CD14-positive monocyte (primary cell): ENCODE measurements at regions not wholly inside any gene's neighbourhood (a gene's known extent, or its start where the extent isn't known, plus 50 kb on each side); places are given as distances from the start of the nearest gene placed in this dataset.

Experiments
- DNase-seq, 3 donors: peaks; one replicate each; pipeline ENCODE4 v3.0.0-alpha.2; 2011 to 2022
- H2AFZ ChIP-seq: 2 replicates; pipeline ENCODE4 v1.6.0; 2012; ENCODE audit warnings: mild to moderate bottlenecking, low read depth, low read length, inconsistent platforms; ENCODE audit not compliant: insufficient read depth, poor library complexity, severe bottlenecking
- H3K27ac ChIP-seq, 2 donors: 1 replicate in 1 of 2; 2 replicates in 1 of 2; pipeline ENCODE4 v1.5.1; 2012 to 2013; ENCODE audit warnings: low read length in 2 of 2, control low read depth in 1 of 2, inconsistent platforms in 1 of 2, low read depth in 1 of 2, mild to moderate bottlenecking in 1 of 2
- H3K27me3 ChIP-seq, 2 donors: one replicate each; pipeline versions ENCODE4 v1.6.0 to v1.6.1; 2011 to 2013; ENCODE audit warnings: low read length in 2 of 2; ENCODE audit not compliant: control insufficient read depth in 2 of 2, insufficient read depth in 2 of 2
- H3K36me3 ChIP-seq, 2 donors: replicated peaks in 1 of 2; 1 replicate in 1 of 2; 2 replicates in 1 of 2; pipeline versions ENCODE4 v1.5.1 to v1.6.1; 2012 to 2013; ENCODE audit warnings: low read length in 2 of 2, control low read depth in 1 of 2, inconsistent platforms in 1 of 2, mild to moderate bottlenecking in 1 of 2; ENCODE audit not compliant: insufficient read depth in 2 of 2, control insufficient read depth in 1 of 2
- H3K4me1 ChIP-seq, 2 donors: 1 replicate in 1 of 2; 2 replicates in 1 of 2; pipeline versions ENCODE4 v1.5.1 to v1.6.1; 2012 to 2013; ENCODE audit warnings: low read length in 2 of 2, control low read depth in 1 of 2, inconsistent platforms in 1 of 2, mild to moderate bottlenecking in 1 of 2, moderate library complexity in 1 of 2; ENCODE audit not compliant: insufficient read depth in 2 of 2, control insufficient read depth in 1 of 2
- H3K4me2 ChIP-seq: replicated peaks from 2 replicates; pipeline ENCODE3; 2012; ENCODE audit warnings: low read length, moderate library complexity, mild to moderate bottlenecking; ENCODE audit not compliant: poor library complexity, severe bottlenecking; ENCODE audit errors: extremely low read depth
- H3K4me3 ChIP-seq, 3 experiments: fragments of 200-600 bp in 1 of 3; sonication (generic) in 1 of 3; replicated peaks in 1 of 3; 1 replicate in 2 of 3; 2 replicates in 1 of 3; pipeline ENCODE4 v1.5.1; 2011 to 2013; ENCODE audit warnings: low read length in 3 of 3, mild to moderate bottlenecking in 3 of 3, control low read depth in 2 of 3, low read depth in 2 of 3, inconsistent platforms in 1 of 3, moderate library complexity in 1 of 3
- H3K79me2 ChIP-seq: 2 replicates; pipeline ENCODE4 v1.6.0; 2012; ENCODE audit warnings: mild to moderate bottlenecking, control low read depth, inconsistent platforms, low read length, moderate library complexity; ENCODE audit not compliant: insufficient read depth
- H3K9ac ChIP-seq: 2 replicates; pipeline ENCODE4 v1.6.0; 2017; ENCODE audit warnings: low read length, mild to moderate bottlenecking; ENCODE audit not compliant: insufficient read depth, poor library complexity, severe bottlenecking
- H3K9me3 ChIP-seq, 2 donors: replicated peaks in 1 of 2; 1 replicate in 1 of 2; 2 replicates in 1 of 2; pipeline versions ENCODE4 v1.5.1 to v1.6.1; 2012 to 2013; ENCODE audit warnings: low read length in 2 of 2, control low read depth in 1 of 2; ENCODE audit not compliant: control insufficient read depth in 1 of 2, insufficient read depth in 1 of 2
- H4K20me1 ChIP-seq: 2 replicates; pipeline ENCODE4 v1.6.0; 2012; ENCODE audit warnings: mild to moderate bottlenecking, low read length, control low read depth, moderate library complexity; ENCODE audit not compliant: insufficient read depth
- H3K27ac Mint-ChIP-seq, 7 donors: one replicate each; pipeline ENCODE4 v1.8.0; 2020; ENCODE audit warnings: mild to moderate bottlenecking in 7 of 7, mixed read lengths in 7 of 7, moderate library complexity in 6 of 7, inconsistent platforms in 2 of 7
- H3K27me3 Mint-ChIP-seq, 3 donors: one replicate each; pipeline ENCODE4 v1.8.0; 2021 to 2022; ENCODE audit warnings: low read depth in 3 of 3, mild to moderate bottlenecking in 3 of 3, mixed read lengths in 3 of 3, moderate library complexity in 3 of 3, inconsistent platforms in 1 of 3
- H3K36me3 Mint-ChIP-seq, 2 donors: one replicate each; pipeline ENCODE4 v1.8.0; 2020; ENCODE audit warnings: mixed read lengths in 2 of 2, inconsistent platforms in 1 of 2, mild to moderate bottlenecking in 1 of 2
- H3K4me1 Mint-ChIP-seq: one replicate; pipeline ENCODE4 v1.8.0; 2020; ENCODE audit warnings: mild to moderate bottlenecking, mixed read lengths
- H3K4me3 Mint-ChIP-seq, 2 donors: one replicate each; pipeline ENCODE4 v1.8.0; 2020; ENCODE audit warnings: mild to moderate bottlenecking in 2 of 2, mixed read lengths in 2 of 2, moderate library complexity in 1 of 2
- H3K9me3 Mint-ChIP-seq, 7 donors: one replicate each; pipeline ENCODE4 v1.8.0; 2020 to 2022; ENCODE audit warnings: mixed read lengths in 7 of 7, mild to moderate bottlenecking in 6 of 7, moderate library complexity in 6 of 7, inconsistent platforms in 2 of 7
- CTCF ChIP-seq: fragments of 200-600 bp; IDR thresholded peaks from one replicate; pipeline ENCODE4 v1.8.0; 2022; ENCODE audit warnings: antibody characterized with exemption, mild to moderate bottlenecking
- WGBS: methylation state at CpG from one replicate; pipeline ENCODE4 v1.1.5; 2013; ENCODE audit warnings: missing lambda C conversion rate; ENCODE audit not compliant: insufficient coverage; 5-methylcytosine and 5-hydroxymethylcytosine counted together
- intact Hi-C, 2 donors: fragments of 100-400 bp; cut with micrococcal nuclease; formaldehyde crosslinking; loops; one replicate each; pipeline versions ENCODE4 v1.15.0 to v1.15.1; 2023

GRCh38 chr17:70405492-70406220 lies 236.3 kb downstream of the KCNJ2 start:
- H3K27me3 ChIP-seq, result no peaks in the 10 kb centered on the region
- H3K4me3 Mint-ChIP-seq, result peak overlapping the region in 1 of 2 donors; percentile 67
- H3K4me1 Mint-ChIP-seq, result peaks cover 40% of the 10 kb centered on the region
- H4K20me1 ChIP-seq, result no peaks in the 10 kb centered on the region
- peak overlapping the region; percentile 54 to 88 (median 86) for H3K27ac Mint-ChIP-seq
- peaks cover 21 to 35% of the 10 kb centered on the region in 2 donors for H3K4me1 ChIP-seq
- DNase-seq, result peak; percentile 67 to 85 (median 71)
- H3K79me2 ChIP-seq, result no peaks in the 10 kb centered on the region
- peak overlapping the region in 1 of 3 experiments; percentile 41 for H3K4me3 ChIP-seq
- WGBS, result no CpG with 5 or more reads among the region's 1 CpG
- H3K36me3 Mint-ChIP-seq, result peaks cover 0 to 2% of the 10 kb centered on the region in 2 donors
- peak overlapping the region; percentile 9 for H3K9ac ChIP-seq
- peaks cover 0 to 2% (median 1%) of the 10 kb centered on the region in 7 donors for H3K9me3 Mint-ChIP-seq
- H3K27ac ChIP-seq, result peak overlapping the region in 1 of 2 donors; percentile 76
- no peak overlapping the region for H2AFZ ChIP-seq
- peak overlapping the region; percentile 56 for H3K4me2 ChIP-seq
- H3K36me3 ChIP-seq, result no peaks in the 10 kb centered on the region
- H3K27me3 Mint-ChIP-seq, result peaks cover 0 to 6% (median 2%) of the 10 kb centered on the region in 3 donors
- H3K9me3 ChIP-seq, result no peaks in the 10 kb centered on the region
- no peak for TF ChIP-seq CTCF
- intact Hi-C loops, result no loop called here

GRCh38 chr17:70407506-70407905 lies 238.2 kb downstream of the KCNJ2 start:
- WGBS, result no CpG with 5 or more reads among the region's 3 CpGs
- Mint-ChIP-seq H3K27ac (no peak overlapping the region), H3K4me1 (peaks cover 40% of the 10 kb centered on the region), H3K9me3 (peaks cover 0 to 2% (median 0%) of the 10 kb centered on the region in 7 donors), H3K27me3 (peaks cover 0 to 4% (median 2%) of the 10 kb centered on the region in 3 donors), H3K4me3 (no peak overlapping the region), H3K36me3 (peaks cover 0 to 2% of the 10 kb centered on the region in 2 donors)
- peak; percentile 8 to 58 (median 32) for DNase-seq
- intact Hi-C loops, result no loop called here
- Histone ChIP-seq H3K9me3 (no peaks in the 10 kb centered on the region), H3K27ac (no peak overlapping the region), H3K79me2 (no peaks in the 10 kb centered on the region), H3K4me2 (peak overlapping the region; percentile 6), H3K4me3 (no peak overlapping the region), H3K27me3 (no peaks in the 10 kb centered on the region), H3K4me1 (peaks cover 21 to 35% of the 10 kb centered on the region in 2 donors), H4K20me1 (no peaks in the 10 kb centered on the region), H2AFZ (no peak overlapping the region), H3K9ac (no peak overlapping the region), H3K36me3 (no peaks in the 10 kb centered on the region)
- TF ChIP-seq CTCF, result no peak
